Ovary (tissue), 3 donors: ENCODE measurements at regions not wholly inside any gene's neighbourhood (a gene's known extent, or its start where the extent isn't known, plus 50 kb on each side); places are given as distances from the start of the nearest gene placed in this dataset.

ENCODE experiments used
- CTCF ChIP-seq, 3 donors: fragments of 450-650 bp in 2 of 3; fragments of 200-600 bp in 1 of 3; IDR thresholded peaks; one replicate each; pipeline versions ENCODE4 v1.5.1 to v1.8.0; 2016 to 2022; ENCODE audit warnings: antibody characterized with exemption in 3 of 3, mild to moderate bottlenecking in 1 of 3
- EP300 ChIP-seq: sonication (generic); formaldehyde crosslinking; IDR thresholded peaks from one replicate; pipeline ENCODE4 v1.6.1; 2017; ENCODE audit warnings: antibody characterized with exemption
- POLR2A ChIP-seq: fragments of 450-650 bp; IDR thresholded peaks from one replicate; pipeline ENCODE4 v1.6.1; 2017; ENCODE audit warnings: antibody characterized with exemption, mild to moderate bottlenecking, moderate library complexity
- donor health status: DM: no; HTN: no; CAD: no.

- TF ChIP-seq CTCF (IDR thresholded peaks at IDR 0.05): no peak
- TF ChIP-seq POLR2A: no peak
- no peak for TF ChIP-seq EP300
Observed at GRCh38 chr16:73122604-73123391, 74.9 kb upstream of the ZFHX3 start.
